Neural progenitor cell (in vitro differentiated cells): ENCODE measurements at regions not wholly inside any gene's neighbourhood (a gene's known extent, or its start where the extent isn't known, plus 50 kb on each side); places are given as distances from the start of the nearest gene placed in this dataset.

ENCODE experiments used
- DNase-seq: peaks from one replicate; pipeline ENCODE4 v3.0.0-alpha.2; 2016; ENCODE audit warnings: low spot score
- H2AFZ ChIP-seq: fragments of 200-600 bp; sonication (generic); replicated peaks from 2 replicates; pipeline ENCODE4 v1.6.1; 2016; ENCODE audit warnings: antibody characterized with exemption
- H3F3A ChIP-seq: fragments of 200-600 bp; sonication (generic); 2 replicates; pipeline ENCODE4 v1.6.1; 2016; ENCODE audit warnings: antibody characterized with exemption, low read depth
- H3K27ac ChIP-seq: fragments of 200-600 bp; sonication (generic); 2 replicates; pipeline ENCODE4 v1.5.1; 2016; ENCODE audit warnings: mild to moderate bottlenecking
- H3K27me3 ChIP-seq: fragments of 200-600 bp; sonication (generic); 2 replicates; pipeline ENCODE4 v1.6.1; 2016; ENCODE audit warnings: mild to moderate bottlenecking, moderate library complexity
- H3K36me3 ChIP-seq: fragments of 200-600 bp; sonication (generic); 2 replicates; pipeline ENCODE4 v1.5.1; 2016
- H3K4me1 ChIP-seq: fragments of 200-600 bp; sonication (generic); 2 replicates; pipeline ENCODE4 v1.6.1; 2016; ENCODE audit warnings: mixed run types
- H3K4me2 ChIP-seq: fragments of 200-600 bp; sonication (generic); 2 replicates; pipeline ENCODE4 v1.6.1; 2016
- H3K4me3 ChIP-seq: fragments of 200-600 bp; sonication (generic); 2 replicates; pipeline ENCODE4 v1.5.1; 2016
- H3K79me2 ChIP-seq: fragments of 200-600 bp; sonication (generic); 2 replicates; pipeline ENCODE4 v1.6.1; 2016; ENCODE audit warnings: low read depth
- H3K9ac ChIP-seq: fragments of 200-600 bp; sonication (generic); 2 replicates; pipeline ENCODE4 v1.6.1; 2016
- H3K9me3 ChIP-seq: fragments of 200-600 bp; sonication (generic); 2 replicates; pipeline ENCODE4 v1.5.1; 2016; ENCODE audit warnings: low read depth
- H4K20me1 ChIP-seq: fragments of 200-600 bp; sonication (generic); 2 replicates; pipeline ENCODE4 v1.6.1; 2016; ENCODE audit warnings: low read depth
- H3K27ac Mint-ChIP-seq: 3 replicates; pipeline ENCODE4 v1.8.0; 2021; ENCODE audit warnings: mixed read lengths
- H3K27me3 Mint-ChIP-seq: 2 replicates; pipeline ENCODE4 v1.8.0; 2022; ENCODE audit warnings: low read depth, mild to moderate bottlenecking, inconsistent platforms, moderate library complexity, mixed read lengths; ENCODE audit not compliant: insufficient read depth
- H3K36me3 Mint-ChIP-seq: 3 replicates; pipeline ENCODE4 v1.8.0; 2021; ENCODE audit warnings: mixed read lengths
- H3K4me1 Mint-ChIP-seq: 3 replicates; pipeline ENCODE4 v1.8.0; 2021; ENCODE audit warnings: mixed read lengths
- H3K4me3 Mint-ChIP-seq: 3 replicates; pipeline ENCODE4 v1.8.0; 2021; ENCODE audit warnings: mild to moderate bottlenecking, moderate library complexity, mixed read lengths
- H3K9me3 Mint-ChIP-seq: 3 replicates; pipeline ENCODE4 v1.8.0; 2020; ENCODE audit warnings: mixed read lengths
- CTCF ChIP-seq: fragments of 200-600 bp; sonication (generic); IDR thresholded peaks from 2 replicates; pipeline ENCODE4 v1.5.1; 2017; ENCODE audit warnings: antibody characterized with exemption, mild to moderate bottlenecking
- EZH2 ChIP-seq: fragments of 200-600 bp; sonication (generic); IDR thresholded peaks from 2 replicates; pipeline ENCODE4 v1.6.1; 2017; ENCODE audit warnings: antibody characterized with exemption, mild to moderate bottlenecking, moderate library complexity
- EZH2phosphoT487 ChIP-seq: fragments of 200-600 bp; sonication (generic); IDR thresholded peaks from 2 replicates; pipeline ENCODE4 v1.6.1; 2017; ENCODE audit warnings: antibody characterized with exemption

GRCh38 chr15:39128746-39129145 is 452.1 kb upstream of the THBS1 start:
- Histone ChIP-seq H3K4me3 (no peak overlapping the region), H3F3A (no peaks in the 10 kb centered on the region), H3K79me2 (no peaks in the 10 kb centered on the region), H3K4me2 (no peak overlapping the region), H2AFZ (no peak overlapping the region), H3K27ac (no peak overlapping the region), H3K4me1 (peaks cover 9% of the 10 kb centered on the region), H3K9me3 (no peaks in the 10 kb centered on the region), H3K36me3 (no peaks in the 10 kb centered on the region), H3K9ac (no peak overlapping the region), H4K20me1 (no peaks in the 10 kb centered on the region), H3K27me3 (no peaks in the 10 kb centered on the region)
- no peak overlapping the region for H3K4me3 Mint-ChIP-seq
- H3K36me3 Mint-ChIP-seq: no peaks in the 10 kb centered on the region
- no peak overlapping the region for H3K27ac Mint-ChIP-seq
- peaks cover 2% of the 10 kb centered on the region for H3K9me3 Mint-ChIP-seq
- peaks cover 4% of the 10 kb centered on the region for H3K27me3 Mint-ChIP-seq
- DNase-seq: no peak
- peaks cover 10% of the 10 kb centered on the region for H3K4me1 Mint-ChIP-seq
- no peak for TF ChIP-seq EZH2phosphoT487
- no peak for TF ChIP-seq EZH2
- no peak for TF ChIP-seq CTCF

- Histone ChIP-seq H3K79me2 (no peaks in the 10 kb centered on the region), H3K4me2 (no peak overlapping the region), H4K20me1 (no peaks in the 10 kb centered on the region), H3K9ac (no peak overlapping the region), H3K4me1 (peaks cover 9% of the 10 kb centered on the region), H3K27ac (no peak overlapping the region), H3K4me3 (no peak overlapping the region), H3K27me3 (no peaks in the 10 kb centered on the region), H3K9me3 (no peaks in the 10 kb centered on the region), H3K36me3 (no peaks in the 10 kb centered on the region), H2AFZ (no peak overlapping the region), H3F3A (no peaks in the 10 kb centered on the region)
- H3K27me3 Mint-ChIP-seq: peaks cover 3% of the 10 kb centered on the region
- peaks cover 10% of the 10 kb centered on the region for H3K4me1 Mint-ChIP-seq
- DNase-seq: no peak
- H3K36me3 Mint-ChIP-seq: no peaks in the 10 kb centered on the region
- TF ChIP-seq CTCF (no peak), EZH2phosphoT487 (no peak), EZH2 (no peak)
- H3K4me3 Mint-ChIP-seq: no peak overlapping the region
- peaks cover 2% of the 10 kb centered on the region for H3K9me3 Mint-ChIP-seq
- H3K27ac Mint-ChIP-seq: peak overlapping the region; percentile 21
Measured at GRCh38 chr15:39130556-39131379, 450.1 kb upstream of the THBS1 start.

- Histone ChIP-seq H3K4me3 (no peak overlapping the region), H3K9ac (no peak overlapping the region), H3K9me3 (no peaks in the 10 kb centered on the region), H3K27me3 (no peaks in the 10 kb centered on the region), H2AFZ (no peak overlapping the region), H3K36me3 (no peaks in the 10 kb centered on the region), H3K79me2 (no peaks in the 10 kb centered on the region), H3F3A (no peaks in the 10 kb centered on the region), H4K20me1 (no peaks in the 10 kb centered on the region), H3K4me1 (peaks cover 9% of the 10 kb centered on the region), H3K27ac (no peak overlapping the region), H3K4me2 (no peak overlapping the region)
- peaks cover 3% of the 10 kb centered on the region for H3K27me3 Mint-ChIP-seq
- H3K4me3 Mint-ChIP-seq: no peak overlapping the region
- no peaks in the 10 kb centered on the region for H3K36me3 Mint-ChIP-seq
- no peak for TF ChIP-seq EZH2
- no peak for TF ChIP-seq CTCF
- TF ChIP-seq EZH2phosphoT487: no peak
- H3K4me1 Mint-ChIP-seq: peaks cover 10% of the 10 kb centered on the region
- peaks cover 2% of the 10 kb centered on the region for H3K9me3 Mint-ChIP-seq
- DNase-seq: no peak
- no peak overlapping the region for H3K27ac Mint-ChIP-seq
Measured at GRCh38 chr15:39131609-39132008, 449.3 kb upstream of the THBS1 start.
